WTC11 (cell line): ENCODE measurements at regions not wholly inside any gene's neighbourhood (a gene's known extent, or its start where the extent isn't known, plus 50 kb on each side); places are given as distances from the start of the nearest gene placed in this dataset.

Source experiments
- ATAC-seq: fragments of 200-7000 bp; cut with Tn5 transposase; 2 replicates; pipeline ENCODE4 v1.10.0; 2021; ENCODE audit warnings: mild to moderate bottlenecking, moderate library complexity
- CTCF ChIA-PET: fragments of 300-600 bp; sonication (Branson Sonifier 250); formaldehyde crosslinking; loops from one replicate; lab custom pipeline; 2021; ENCODE audit warnings: antibody characterized with exemption; lab: Charles Lee
- POLR2A ChIA-PET: fragments of 350-600 bp; sonication (Branson Sonifier 250); formaldehyde crosslinking; loops from one replicate; lab custom pipeline; 2021; ENCODE audit warnings: antibody characterized with exemption; lab: Charles Lee
- DNase-seq: peaks from one replicate; pipeline ENCODE4 v3.0.0; 2021; ENCODE audit warnings: low spot score
- H3K27ac Mint-ChIP-seq: 2 replicates; pipeline ENCODE4 v1.8.0; 2021; ENCODE audit warnings: mixed read lengths
- H3K27me3 Mint-ChIP-seq: 2 replicates; pipeline ENCODE4 v1.8.0; 2021; ENCODE audit warnings: low read depth, mild to moderate bottlenecking, moderate library complexity, mixed read lengths
- H3K36me3 Mint-ChIP-seq: 2 replicates; pipeline ENCODE4 v1.8.0; 2021; ENCODE audit warnings: mixed read lengths
- H3K4me1 Mint-ChIP-seq: 2 replicates; pipeline ENCODE4 v1.8.0; 2022; ENCODE audit warnings: mixed read lengths
- H3K4me3 Mint-ChIP-seq: 2 replicates; pipeline ENCODE4 v1.8.0; 2021; ENCODE audit warnings: mild to moderate bottlenecking, moderate library complexity, mixed read lengths
- H3K9me3 Mint-ChIP-seq: 2 replicates; pipeline ENCODE4 v1.8.0; 2021; ENCODE audit warnings: mixed read lengths
- ATF3 ChIP-seq: sonication (generic); formaldehyde crosslinking; conservative IDR thresholded peaks from 2 replicates; pipeline ENCODE4 v1.8.1; 2022; ENCODE audit warnings: mild to moderate bottlenecking, missing genetic modification reagents
- CBFB ChIP-seq: sonication (generic); formaldehyde crosslinking; IDR thresholded peaks from 2 replicates; pipeline ENCODE4 v1.8.1; 2022; ENCODE audit warnings: mild to moderate bottlenecking, low read depth, missing genetic modification reagents
- CREM ChIP-seq: sonication (generic); formaldehyde crosslinking; IDR thresholded peaks from 2 replicates; pipeline ENCODE4 v1.8.1; 2022; ENCODE audit warnings: mild to moderate bottlenecking, missing genetic modification reagents, moderate library complexity
- E2F5 ChIP-seq: sonication (generic); formaldehyde crosslinking; IDR thresholded peaks from 2 replicates; pipeline ENCODE4 v1.8.1; 2022; ENCODE audit warnings: mild to moderate bottlenecking, moderate library complexity, missing genetic modification reagents
- GTF2I ChIP-seq: fragments of 250-450 bp; sonication (Bioruptor Pico); conservative IDR thresholded peaks from 2 replicates; pipeline ENCODE4 v1.4.0; 2021; ENCODE audit warnings: mild to moderate bottlenecking
- HMGA2 ChIP-seq: fragments of 250-450 bp; sonication (Bioruptor Pico); IDR thresholded peaks from 2 replicates; pipeline ENCODE4 v1.4.0; 2021; ENCODE audit warnings: mild to moderate bottlenecking, moderate library complexity
- MYBL2 ChIP-seq: sonication (generic); formaldehyde crosslinking; IDR thresholded peaks from 2 replicates; pipeline ENCODE4 v1.8.1; 2023; ENCODE audit warnings: mild to moderate bottlenecking, moderate library complexity, missing genetic modification reagents
- NFATC4 ChIP-seq: fragments of 250-450 bp; sonication (Bioruptor Pico); IDR thresholded peaks from 2 replicates; pipeline ENCODE4 v1.9.0; 2021; ENCODE audit warnings: mild to moderate bottlenecking
- NFYB ChIP-seq: sonication (generic); formaldehyde crosslinking; conservative IDR thresholded peaks from 2 replicates; pipeline ENCODE4 v1.8.0; 2022; ENCODE audit warnings: low read depth, missing genetic modification reagents
- NR1H2 ChIP-seq: sonication (generic); formaldehyde crosslinking; IDR thresholded peaks from 2 replicates; pipeline ENCODE4 v1.9.0; 2021; ENCODE audit warnings: mild to moderate bottlenecking, moderate library complexity, missing genetic modification reagents
- RORB ChIP-seq: fragments of 250-450 bp; sonication (Bioruptor Pico); IDR thresholded peaks from 2 replicates; pipeline ENCODE4 v1.9.0; 2021; ENCODE audit warnings: mild to moderate bottlenecking
- SMAD3 ChIP-seq: sonication (generic); formaldehyde crosslinking; IDR thresholded peaks from 2 replicates; pipeline ENCODE4 v1.8.0; 2022; ENCODE audit warnings: missing genetic modification reagents, mild to moderate bottlenecking, borderline replicate concordance
- TCF7 ChIP-seq: sonication (generic); formaldehyde crosslinking; IDR thresholded peaks from 2 replicates; pipeline ENCODE4 v1.8.0; 2022; ENCODE audit warnings: mild to moderate bottlenecking, low read depth, missing genetic modification reagents, moderate library complexity
- ZBTB21 ChIP-seq: sonication (generic); formaldehyde crosslinking; IDR thresholded peaks from 2 replicates; pipeline ENCODE4 v1.8.1; 2023; ENCODE audit warnings: mild to moderate bottlenecking, missing genetic modification reagents, borderline replicate concordance
- ZMAT4 ChIP-seq: fragments of 250-450 bp; sonication (Bioruptor Pico); IDR thresholded peaks from 2 replicates; pipeline ENCODE4 v1.9.0; 2021; ENCODE audit warnings: mild to moderate bottlenecking
- ZNF121 ChIP-seq: sonication (generic); formaldehyde crosslinking; IDR thresholded peaks from 2 replicates; pipeline ENCODE4 v1.8.0; 2023; ENCODE audit warnings: missing genetic modification reagents
- ZNF219 ChIP-seq: sonication (generic); formaldehyde crosslinking; IDR thresholded peaks from 2 replicates; pipeline ENCODE4 v1.8.0; 2023; ENCODE audit warnings: missing genetic modification reagents, mild to moderate bottlenecking, borderline replicate concordance
- ZNF317 ChIP-seq: sonication (generic); formaldehyde crosslinking; IDR thresholded peaks from 2 replicates; pipeline ENCODE4 v1.8.1; 2023; ENCODE audit warnings: low read depth, mild to moderate bottlenecking, moderate library complexity, missing genetic modification reagents, borderline replicate concordance
- ZNF532 ChIP-seq: fragments of 250-450 bp; sonication (Bioruptor Pico); IDR thresholded peaks from 2 replicates; pipeline ENCODE4 v1.9.0; 2021; ENCODE audit warnings: mild to moderate bottlenecking, borderline replicate concordance
- ZNF671 ChIP-seq: fragments of 250-450 bp; sonication (Bioruptor Pico); IDR thresholded peaks from 2 replicates; pipeline ENCODE4 v1.8.0; 2021; ENCODE audit warnings: mild to moderate bottlenecking
- TF ChIP-seq, protein P1 (sequence below): sonication (generic); formaldehyde crosslinking; IDR thresholded peaks from 2 replicates; pipeline ENCODE4 v1.8.1; 2023; ENCODE audit warnings: mild to moderate bottlenecking, missing genetic modification reagents
- TF ChIP-seq, protein P2 (sequence below): fragments of 250-450 bp; sonication (Bioruptor Pico); IDR thresholded peaks from 2 replicates; pipeline ENCODE4 v1.8.0; 2021; ENCODE audit warnings: mild to moderate bottlenecking

GRCh38 chr4:106717091-106717490 is 319.0 kb downstream of the DKK2 start (continued):
- TF ChIP-seq, protein P1, sequence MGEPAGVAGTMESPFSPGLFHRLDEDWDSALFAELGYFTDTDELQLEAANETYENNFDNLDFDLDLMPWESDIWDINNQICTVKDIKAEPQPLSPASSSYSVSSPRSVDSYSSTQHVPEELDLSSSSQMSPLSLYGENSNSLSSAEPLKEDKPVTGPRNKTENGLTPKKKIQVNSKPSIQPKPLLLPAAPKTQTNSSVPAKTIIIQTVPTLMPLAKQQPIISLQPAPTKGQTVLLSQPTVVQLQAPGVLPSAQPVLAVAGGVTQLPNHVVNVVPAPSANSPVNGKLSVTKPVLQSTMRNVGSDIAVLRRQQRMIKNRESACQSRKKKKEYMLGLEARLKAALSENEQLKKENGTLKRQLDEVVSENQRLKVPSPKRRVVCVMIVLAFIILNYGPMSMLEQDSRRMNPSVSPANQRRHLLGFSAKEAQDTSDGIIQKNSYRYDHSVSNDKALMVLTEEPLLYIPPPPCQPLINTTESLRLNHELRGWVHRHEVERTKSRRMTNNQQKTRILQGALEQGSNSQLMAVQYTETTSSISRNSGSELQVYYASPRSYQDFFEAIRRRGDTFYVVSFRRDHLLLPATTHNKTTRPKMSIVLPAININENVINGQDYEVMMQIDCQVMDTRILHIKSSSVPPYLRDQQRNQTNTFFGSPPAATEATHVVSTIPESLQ (CRISPR knock-in tag), result no peak
- TF ChIP-seq NR1H2 (CRISPR knock-in tag), result no peak
- no peak for TF ChIP-seq NFYB
- TF ChIP-seq MYBL2, result no peak
- TF ChIP-seq HMGA2 (CRISPR knock-in tag), result no peak
- no peak for TF ChIP-seq CREM (CRISPR knock-in tag)
- no peak for TF ChIP-seq SMAD3 (CRISPR knock-in tag)
- no peak for TF ChIP-seq ZNF317
- no peak for TF ChIP-seq GTF2I (CRISPR knock-in tag)
- TF ChIP-seq ATF3, result no peak
- TF ChIP-seq ZBTB21 (CRISPR knock-in tag), result no peak
- no peak for TF ChIP-seq CBFB (CRISPR knock-in tag)

GRCh38 chr4:106715825-106716224 is 320.3 kb downstream of the DKK2 start:
- no peak for ATAC-seq
- Mint-ChIP-seq H3K36me3 (no peaks in the 10 kb centered on the region), H3K27ac (no peak overlapping the region), H3K4me3 (no peak overlapping the region), H3K27me3 (no peaks in the 10 kb centered on the region), H3K4me1 (no peaks in the 10 kb centered on the region), H3K9me3 (peaks cover 4% of the 10 kb centered on the region)
- CTCF ChIA-PET, result no interaction called here
- POLR2A ChIA-PET, result no interaction called here
- no peak for DNase-seq
- TF ChIP-seq E2F5 (CRISPR knock-in tag) (no peak), HMGA2 (CRISPR knock-in tag) (no peak), ZNF219 (CRISPR knock-in tag) (no peak), SMAD3 (CRISPR knock-in tag) (no peak), ZNF532 (no peak), TCF7 (CRISPR knock-in tag) (no peak), ZMAT4 (no peak), GTF2I (CRISPR knock-in tag) (no peak), NFATC4 (CRISPR knock-in tag) (no peak), ZNF121 (no peak), RORB (CRISPR knock-in tag) (no peak), ZNF671 (CRISPR knock-in tag) (no peak), NR1H2 (CRISPR knock-in tag) (no peak), CREM (CRISPR knock-in tag) (no peak)
- TF ChIP-seq, protein P1 (CRISPR knock-in tag), result no peak
- TF ChIP-seq, protein P2, sequence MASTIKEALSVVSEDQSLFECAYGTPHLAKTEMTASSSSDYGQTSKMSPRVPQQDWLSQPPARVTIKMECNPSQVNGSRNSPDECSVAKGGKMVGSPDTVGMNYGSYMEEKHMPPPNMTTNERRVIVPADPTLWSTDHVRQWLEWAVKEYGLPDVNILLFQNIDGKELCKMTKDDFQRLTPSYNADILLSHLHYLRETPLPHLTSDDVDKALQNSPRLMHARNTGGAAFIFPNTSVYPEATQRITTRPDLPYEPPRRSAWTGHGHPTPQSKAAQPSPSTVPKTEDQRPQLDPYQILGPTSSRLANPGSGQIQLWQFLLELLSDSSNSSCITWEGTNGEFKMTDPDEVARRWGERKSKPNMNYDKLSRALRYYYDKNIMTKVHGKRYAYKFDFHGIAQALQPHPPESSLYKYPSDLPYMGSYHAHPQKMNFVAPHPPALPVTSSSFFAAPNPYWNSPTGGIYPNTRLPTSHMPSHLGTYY (CRISPR knock-in tag), result no peak
